ENCODE measurements at regions not wholly inside any gene's neighbourhood (a gene's known extent, or its start where the extent isn't known, plus 50 kb on each side); places are given as distances from the start of the nearest gene placed in this dataset.
"Not testable (repeated sequence)": the region's sequence is repeated elsewhere in the genome, so short reads cannot be mapped to it uniquely, and the experiment has no call there.

- H2BK5ac ChIP-seq (ENCODE audit: low read depth, low read length, poor library complexity, severe bottlenecking); H3K4ac ChIP-seq (ENCODE audit: low read depth, low read length); H3K27me3 ChIP-seq (ENCODE audit: control insufficient read depth, insufficient read depth, low read length); H3K4me2 ChIP-seq (ENCODE audit: low read depth, low read length); H4K91ac ChIP-seq (ENCODE audit: insufficient read depth, low read depth, low read length); H3K23ac ChIP-seq (ENCODE audit: low read depth, low read length); DNase-seq; H4K20me1 ChIP-seq (ENCODE audit: insufficient read depth, low read length); H3K36me3 ChIP-seq (ENCODE audit: control insufficient read depth, insufficient read depth, low read length); BruUV-seq (replicated peaks); H3K14ac ChIP-seq (replicated peaks; ENCODE audit: low read depth, low read length); H2BK120ac ChIP-seq (ENCODE audit: low read depth, low read length); H3K27ac ChIP-seq (ENCODE audit: insufficient read depth, low read length); H3K79me1 ChIP-seq (ENCODE audit: low read depth in 1 of 2, low read length in 2 of 2); H2AK5ac ChIP-seq (ENCODE audit: low read depth, low read length); H2AFZ ChIP-seq (replicated peaks; ENCODE audit: low read length, poor library complexity); POLR2A ChIA-PET (ENCODE audit: unreplicated experiment); H3K18ac ChIP-seq (ENCODE audit: low read depth, low read length); H3K4me1 ChIP-seq (ENCODE audit: control insufficient read depth, insufficient read depth, low read length); H3K9me1 ChIP-seq (ENCODE audit: insufficient read depth, low read length); dilution Hi-C loops (cut with HindIII; ENCODE audit: low sequenced_read_pairs, unreplicated experiment); H4K8ac ChIP-seq (ENCODE audit: low read depth in 2 of 2, low read length in 2 of 2); H2BK15ac ChIP-seq (ENCODE audit: low read depth, low read length); CTCF ChIA-PET; H3K9me3 ChIP-seq (ENCODE audit: control insufficient read depth, insufficient read depth, low read length); H3K56ac ChIP-seq (ENCODE audit: extremely low read depth, insufficient read depth, low read length); H3K9ac ChIP-seq (ENCODE audit: low read depth, low read length); H3K4me3 ChIP-seq (ENCODE audit: insufficient read depth, low read depth, low read length); H2BK20ac ChIP-seq (ENCODE audit: low read depth, low read length); ATAC-seq (ENCODE audit: low read depth); intact Hi-C loops (cut with micrococcal nuclease); H4K5ac ChIP-seq (ENCODE audit: low read depth, low read length); H2AK9ac ChIP-seq (replicated peaks; ENCODE audit: low read depth, low read length, poor library complexity): not testable (repeated sequence)
- in situ Hi-C loops (cut with MboI; ENCODE audit: low sequenced_read_pairs), result loop anchor here (25.0 kb wide), 1 partner anchor 594 kb away; no protein-coding TSS in a partner anchor
- WGBS, 2 experiments (ENCODE audit: extremely low coverage in 2 of 2, insufficient read length in 1 of 2), result 100% methylated on average over 2 of the region's 9 CpGs; no CpG with 5 or more reads in 1 of the 2 experiments
These were observed 79.3 kb upstream of the AMZ2 start for GRCh38 chr17:68168273-68169164.

- intact Hi-C loops (cut with micrococcal nuclease); H3K79me1 ChIP-seq (ENCODE audit: low read depth in 1 of 2, low read length in 2 of 2); H3K4ac ChIP-seq (ENCODE audit: low read depth, low read length); H3K56ac ChIP-seq (ENCODE audit: extremely low read depth, insufficient read depth, low read length); CTCF ChIA-PET; H4K91ac ChIP-seq (ENCODE audit: insufficient read depth, low read depth, low read length); H3K4me3 ChIP-seq (ENCODE audit: insufficient read depth, low read depth, low read length); H3K4me1 ChIP-seq (ENCODE audit: control insufficient read depth, insufficient read depth, low read length); H3K36me3 ChIP-seq (ENCODE audit: control insufficient read depth, insufficient read depth, low read length); H2AK9ac ChIP-seq (replicated peaks; ENCODE audit: low read depth, low read length, poor library complexity); H4K20me1 ChIP-seq (ENCODE audit: insufficient read depth, low read length); H2AFZ ChIP-seq (replicated peaks; ENCODE audit: low read length, poor library complexity); ATAC-seq (ENCODE audit: low read depth); H3K27ac ChIP-seq (ENCODE audit: insufficient read depth, low read length); H3K18ac ChIP-seq (ENCODE audit: low read depth, low read length); H3K9me3 ChIP-seq (ENCODE audit: control insufficient read depth, insufficient read depth, low read length); H2BK20ac ChIP-seq (ENCODE audit: low read depth, low read length); H3K14ac ChIP-seq (replicated peaks; ENCODE audit: low read depth, low read length); POLR2A ChIA-PET (ENCODE audit: unreplicated experiment); H2BK15ac ChIP-seq (ENCODE audit: low read depth, low read length); dilution Hi-C loops (cut with HindIII; ENCODE audit: low sequenced_read_pairs, unreplicated experiment); H3K9ac ChIP-seq (ENCODE audit: low read depth, low read length); H2BK120ac ChIP-seq (ENCODE audit: low read depth, low read length); DNase-seq; H2AK5ac ChIP-seq (ENCODE audit: low read depth, low read length); H3K9me1 ChIP-seq (ENCODE audit: insufficient read depth, low read length); H4K5ac ChIP-seq (ENCODE audit: low read depth, low read length); H4K8ac ChIP-seq (ENCODE audit: low read depth in 2 of 2, low read length in 2 of 2); H3K4me2 ChIP-seq (ENCODE audit: low read depth, low read length); H3K27me3 ChIP-seq (ENCODE audit: control insufficient read depth, insufficient read depth, low read length); BruUV-seq (replicated peaks); H3K23ac ChIP-seq (ENCODE audit: low read depth, low read length); H2BK5ac ChIP-seq (ENCODE audit: low read depth, low read length, poor library complexity, severe bottlenecking): not testable (repeated sequence)
- in situ Hi-C loops (cut with MboI; ENCODE audit: low sequenced_read_pairs), result loop anchor here (25.0 kb wide), 1 partner anchor 593 kb away; no protein-coding TSS in a partner anchor
- WGBS, 2 experiments (ENCODE audit: extremely low coverage in 2 of 2, insufficient read length in 1 of 2), result 86% methylated on average over 27 of the region's 42 CpGs; no CpG with 5 or more reads in 1 of the 2 experiments
These were observed 78.5 kb upstream of the AMZ2 start for GRCh38 chr17:68169165-68169821.

Measured in IMR-90 (cell line).